ENCODE measurements at regions not wholly inside any gene's neighbourhood (a gene's known extent, or its start where the extent isn't known, plus 50 kb on each side); places are given as distances from the start of the nearest gene placed in this dataset.

GRCh38 chr16:86090461-86091170 lies 191.7 kb downstream of the IRF8 start:
- TF ChIP-seq, protein P1, sequence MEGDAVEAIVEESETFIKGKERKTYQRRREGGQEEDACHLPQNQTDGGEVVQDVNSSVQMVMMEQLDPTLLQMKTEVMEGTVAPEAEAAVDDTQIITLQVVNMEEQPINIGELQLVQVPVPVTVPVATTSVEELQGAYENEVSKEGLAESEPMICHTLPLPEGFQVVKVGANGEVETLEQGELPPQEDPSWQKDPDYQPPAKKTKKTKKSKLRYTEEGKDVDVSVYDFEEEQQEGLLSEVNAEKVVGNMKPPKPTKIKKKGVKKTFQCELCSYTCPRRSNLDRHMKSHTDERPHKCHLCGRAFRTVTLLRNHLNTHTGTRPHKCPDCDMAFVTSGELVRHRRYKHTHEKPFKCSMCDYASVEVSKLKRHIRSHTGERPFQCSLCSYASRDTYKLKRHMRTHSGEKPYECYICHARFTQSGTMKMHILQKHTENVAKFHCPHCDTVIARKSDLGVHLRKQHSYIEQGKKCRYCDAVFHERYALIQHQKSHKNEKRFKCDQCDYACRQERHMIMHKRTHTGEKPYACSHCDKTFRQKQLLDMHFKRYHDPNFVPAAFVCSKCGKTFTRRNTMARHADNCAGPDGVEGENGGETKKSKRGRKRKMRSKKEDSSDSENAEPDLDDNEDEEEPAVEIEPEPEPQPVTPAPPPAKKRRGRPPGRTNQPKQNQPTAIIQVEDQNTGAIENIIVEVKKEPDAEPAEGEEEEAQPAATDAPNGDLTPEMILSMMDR (optimal IDR thresholded peaks at IDR 0.05 in 1 of 3, IDR thresholded peaks at IDR 0.05 in 1 of 3, conservative IDR thresholded peaks at IDR 0.05 in 1 of 3; ENCODE audit: extremely low read depth in 1 of 3, insufficient read depth in 2 of 3, low read length in 3 of 3) = no peak
- TF ChIP-seq EZH2 (IDR thresholded peaks at IDR 0.05; ENCODE audit: low read length) = no peak

Measured in keratinocyte (primary cell).